HG03432 (cell line): ENCODE measurements at regions not wholly inside any gene's neighbourhood (a gene's known extent, or its start where the extent isn't known, plus 50 kb on each side); places are given as distances from the start of the nearest gene placed in this dataset.
"Not testable (repeated sequence)": the region's sequence is repeated elsewhere in the genome, so short reads cannot be mapped to it uniquely, and the experiment has no call there.

Source experiments
- ATAC-seq: cut with Tn5 transposase; IDR thresholded peaks from one replicate; pipeline ENCODE4 v1.9.1; 2021; ENCODE audit warnings: mild to moderate bottlenecking, moderate library complexity; ENCODE audit not compliant: unreplicated experiment

GRCh38 chr14:55803873-55804553 is 224.0 kb downstream of the KTN1 start:
- ATAC-seq: no peak

- no peak for ATAC-seq
Observed at GRCh38 chr14:55805250-55805649, 225.2 kb downstream of the KTN1 start.

- peak; percentile 71 for ATAC-seq
Observed at GRCh38 chr14:55807053-55807880, 227.3 kb downstream of the KTN1 start.

GRCh38 chr14:55807881-55808379 is 227.9 kb downstream of the KTN1 start:
- ATAC-seq: no peak

- ATAC-seq: no peak
Observed at GRCh38 chr14:55813630-55814029, 233.6 kb downstream of the KTN1 start.

GRCh38 chr14:55814064-55814463 is 234.1 kb downstream of the KTN1 start:
- ATAC-seq: no peak

- no peak for ATAC-seq
Observed at GRCh38 chr14:55814873-55815272, 234.9 kb downstream of the KTN1 start.

- ATAC-seq: no peak
Observed at GRCh38 chr14:55816225-55816624, 236.2 kb downstream of the KTN1 start.

- peak; percentile 89 for ATAC-seq
Observed at GRCh38 chr14:55819610-55820304, 239.8 kb downstream of the KTN1 start.

- ATAC-seq: no peak
Observed at GRCh38 chr14:55822906-55823305, 242.9 kb downstream of the KTN1 start.

- no peak for ATAC-seq
Observed at GRCh38 chr14:55832122-55832911, 252.3 kb downstream of the KTN1 start.

GRCh38 chr14:55832974-55833373 is 253.0 kb downstream of the KTN1 start:
- no peak for ATAC-seq

- ATAC-seq: no peak
Observed at GRCh38 chr14:55834390-55834789, 254.4 kb downstream of the KTN1 start.

GRCh38 chr14:55835985-55836384 is 256.0 kb downstream of the KTN1 start:
- ATAC-seq: no peak

GRCh38 chr14:55837467-55837866 is 257.5 kb downstream of the KTN1 start:
- no peak for ATAC-seq

- ATAC-seq: no peak
Observed at GRCh38 chr14:55838529-55839052, 258.6 kb downstream of the KTN1 start.

- not testable (repeated sequence) for ATAC-seq
Observed at GRCh38 chr14:55839301-55839947, 259.4 kb downstream of the KTN1 start.

- ATAC-seq: no peak
Observed at GRCh38 chr14:55840821-55841220, 260.8 kb downstream of the KTN1 start.

GRCh38 chr14:55841625-55842024 is 261.6 kb downstream of the KTN1 start:
- ATAC-seq: no peak
